AML-193 (cell line): ENCODE measurements at regions not wholly inside any gene's neighbourhood (a gene's known extent, or its start where the extent isn't known, plus 50 kb on each side); places are given as distances from the start of the nearest gene placed in this dataset.
"Not testable (repeated sequence)": the region's sequence is repeated elsewhere in the genome, so short reads cannot be mapped to it uniquely, and the experiment has no call there.

ENCODE experiments used
- DNase-seq, 2 experiments: peaks; one replicate each; lab custom pipeline; 2025; lab: John Stamatoyannopoulos, UW

GRCh38 chr5:83001796-83002381 is 75.3 kb downstream of the TMEM167A start:
- no peak for DNase-seq

- no peak for DNase-seq
Observed at GRCh38 chr5:83000922-83001321, 76.3 kb downstream of the TMEM167A start.

GRCh38 chr5:83000428-83000827 is 76.8 kb downstream of the TMEM167A start:
- DNase-seq, result no peak

GRCh38 chr5:82993416-82993815 is 83.8 kb downstream of the TMEM167A start:
- DNase-seq, result no peak

GRCh38 chr5:82992646-82993045 is 84.5 kb downstream of the TMEM167A start:
- DNase-seq, result no peak

- no peak for DNase-seq
Observed at GRCh38 chr5:82991678-82992323, 85.4 kb downstream of the TMEM167A start.

- no peak for DNase-seq
Observed at GRCh38 chr5:82991059-82991458, 86.1 kb downstream of the TMEM167A start.

GRCh38 chr5:82987188-82987587 is 90.0 kb downstream of the TMEM167A start:
- no peak for DNase-seq

- no peak for DNase-seq
Observed at GRCh38 chr5:82986404-82986803, 90.8 kb downstream of the TMEM167A start.

- no peak for DNase-seq
Observed at GRCh38 chr5:82985763-82986162, 91.4 kb downstream of the TMEM167A start.

- DNase-seq, result no peak
Observed at GRCh38 chr5:82984786-82985735, 92.1 kb downstream of the TMEM167A start.

- DNase-seq, result no peak
Observed at GRCh38 chr5:82982846-82983245, 94.3 kb downstream of the TMEM167A start.

GRCh38 chr5:82976887-82977286 is 100.3 kb downstream of the TMEM167A start:
- DNase-seq, result not testable (repeated sequence)

- DNase-seq, result no peak
Observed at GRCh38 chr5:82975812-82976211, 101.4 kb downstream of the TMEM167A start.

- no peak for DNase-seq
Observed at GRCh38 chr5:82975396-82975795, 101.8 kb downstream of the TMEM167A start.

- not testable (repeated sequence) for DNase-seq
Observed at GRCh38 chr5:82974346-82974745, 102.8 kb downstream of the TMEM167A start.

- DNase-seq, result no peak
Observed at GRCh38 chr5:82971901-82972300, 105.3 kb downstream of the TMEM167A start.

GRCh38 chr5:82971034-82971806 is 106.0 kb downstream of the TMEM167A start:
- not testable (repeated sequence) for DNase-seq

GRCh38 chr5:82969221-82969976 is 107.8 kb downstream of the TMEM167A start:
- not testable (repeated sequence) for DNase-seq

- no peak for DNase-seq
Observed at GRCh38 chr5:82967072-82967471, 110.1 kb downstream of the TMEM167A start.

- DNase-seq, result no peak
Observed at GRCh38 chr5:82959466-82959865, 117.7 kb downstream of the TMEM167A start.
